Activated CD4-positive, alpha-beta T cell treated with anti-CD3 and anti-CD28 coated beads, Interleukin-2, amount 50 U/mL, for 24 hours (primary cell): ENCODE measurements at regions not wholly inside any gene's neighbourhood (a gene's known extent, or its start where the extent isn't known, plus 50 kb on each side); places are given as distances from the start of the nearest gene placed in this dataset.

ENCODE experiments used
- DNase-seq, 2 donors: peaks; one replicate each; pipeline ENCODE4 v3.0.0-alpha.2; 2020; ENCODE audit warnings: low read depth in 1 of 2, low spot score in 1 of 2

- no peak for DNase-seq
Observed at GRCh38 chr7:85730012-85730411, 543.2 kb upstream of the SEMA3D start.

DNA sequence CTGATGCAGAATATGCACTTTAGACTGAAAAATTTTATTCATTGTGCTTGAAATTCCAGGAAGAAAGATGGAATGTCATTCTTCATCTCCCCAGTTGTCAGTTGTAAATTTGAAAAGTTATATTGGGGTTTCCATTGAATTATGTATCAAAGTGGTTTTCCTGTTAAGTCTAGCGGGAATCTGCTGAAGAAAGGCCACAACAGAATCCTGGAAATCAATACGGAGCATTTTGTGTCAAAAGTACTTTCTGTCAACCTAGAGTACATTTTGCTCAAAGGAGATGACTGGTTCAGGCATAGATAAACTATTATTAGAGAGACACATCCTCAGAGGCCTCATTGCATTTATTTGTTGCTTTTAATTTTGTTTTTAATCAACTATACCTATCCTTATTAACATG, 538.2 kb upstream of the SEMA3D start:
- DNase-seq: no peak

- DNase-seq: no peak
Observed at GRCh38 chr7:85719981-85720953, 533.4 kb upstream of the SEMA3D start.

DNA sequence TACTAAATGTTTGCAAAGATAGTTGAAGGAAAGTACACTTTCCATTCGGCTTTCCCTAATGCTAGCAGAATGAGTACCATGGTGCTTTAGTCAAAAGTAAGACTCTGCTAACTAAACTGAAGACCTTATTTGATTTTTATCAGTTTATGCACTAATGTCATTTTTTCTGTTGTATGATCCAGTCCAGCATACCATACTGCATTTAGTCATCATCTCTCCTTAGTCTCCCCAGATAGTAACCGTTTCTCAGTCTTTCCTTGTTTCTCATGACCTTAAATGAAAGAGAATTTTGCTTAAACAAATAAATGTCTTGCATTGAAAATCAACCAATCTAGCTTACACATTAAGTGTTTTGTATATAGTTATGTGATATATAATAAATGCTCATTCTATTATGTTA, 529.5 kb upstream of the SEMA3D start:
- DNase-seq: no peak

DNA sequence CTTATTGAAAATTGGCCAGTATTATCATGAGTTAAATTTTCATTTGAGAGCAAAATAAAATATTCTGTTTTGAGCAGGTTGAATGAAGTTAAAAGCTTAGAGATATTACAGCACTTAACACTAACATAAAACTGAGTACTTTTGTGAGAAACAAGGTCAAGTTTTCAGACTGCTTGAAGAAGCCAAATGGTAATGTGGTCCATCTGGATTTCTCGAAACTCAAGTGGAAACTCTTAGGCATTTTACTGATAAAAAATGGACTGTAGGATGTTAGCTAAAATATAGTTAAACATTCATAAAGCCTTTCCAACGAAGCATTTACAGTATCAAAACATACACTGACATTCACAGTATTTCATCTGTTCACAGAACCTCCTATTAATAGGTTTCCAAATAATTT, 528.1 kb upstream of the SEMA3D start:
- DNase-seq: no peak

DNA sequence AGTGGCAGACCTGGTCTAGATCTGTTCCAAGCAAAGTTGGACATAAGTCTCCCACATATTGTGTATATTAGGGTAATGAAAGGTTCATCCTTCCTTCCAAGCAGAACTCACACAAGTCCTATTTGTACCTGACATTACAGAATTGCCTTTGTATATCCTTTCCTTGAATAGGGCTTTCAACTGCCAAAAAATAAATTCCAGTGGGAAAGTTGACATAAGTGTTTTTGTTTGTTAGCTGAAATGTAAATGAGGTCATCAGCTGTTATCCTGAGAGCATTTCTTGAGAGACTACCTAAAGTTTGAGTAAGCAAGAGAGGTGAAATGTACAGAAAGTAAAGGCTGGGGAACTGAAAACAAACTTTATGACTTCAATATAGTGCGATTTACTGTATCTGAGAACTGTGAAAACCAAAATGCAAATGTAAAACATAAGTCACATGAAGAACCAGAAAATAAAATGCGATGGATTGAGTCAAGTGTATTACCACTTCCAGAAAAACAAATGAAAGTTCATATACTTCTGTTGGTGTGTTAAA, 527.3 kb upstream of the SEMA3D start:
- DNase-seq: no peak

- DNase-seq: no peak
Observed at GRCh38 chr7:85713171-85713570, 526.3 kb upstream of the SEMA3D start.

- DNase-seq: no peak
Observed at GRCh38 chr7:85711894-85712293, 525.0 kb upstream of the SEMA3D start.

DNA sequence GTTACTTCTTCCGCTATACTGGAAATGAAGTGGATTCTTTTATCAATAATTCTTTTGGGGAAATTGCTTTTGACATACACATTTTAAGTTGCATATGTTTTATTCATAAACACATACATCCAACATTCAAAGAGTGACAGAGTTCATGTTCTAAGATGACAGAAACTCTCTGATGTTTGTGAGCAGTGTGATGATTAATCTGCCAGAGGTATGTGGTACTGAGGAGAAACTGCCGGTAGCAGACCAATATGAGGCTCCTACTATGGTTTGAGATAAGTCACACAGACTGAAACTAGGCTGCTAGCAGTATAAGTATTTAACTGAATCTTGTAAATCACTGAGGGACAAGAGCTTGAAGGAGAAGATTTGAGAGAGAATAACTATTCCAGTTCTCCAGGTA, 524.1 kb upstream of the SEMA3D start:
- DNase-seq: no peak

DNA sequence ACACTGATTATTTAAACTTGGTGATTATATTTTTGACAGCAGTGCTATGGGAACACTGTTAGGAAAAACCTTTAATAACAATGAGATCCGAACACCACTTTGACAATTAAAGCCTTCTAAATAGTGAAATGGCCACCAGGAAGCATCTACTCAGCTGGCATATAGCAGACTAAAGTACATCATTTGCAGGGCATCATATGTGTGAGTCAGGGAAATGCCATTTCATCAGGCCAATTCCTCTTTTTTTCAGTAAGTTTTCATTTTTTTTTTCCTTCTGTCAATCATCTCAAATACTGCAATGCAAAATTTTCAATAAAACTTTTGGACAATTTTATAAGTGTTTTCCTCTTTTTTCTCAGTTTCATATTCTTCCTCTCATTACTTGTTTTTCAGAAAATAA, 521.4 kb upstream of the SEMA3D start:
- DNase-seq: no peak

DNA sequence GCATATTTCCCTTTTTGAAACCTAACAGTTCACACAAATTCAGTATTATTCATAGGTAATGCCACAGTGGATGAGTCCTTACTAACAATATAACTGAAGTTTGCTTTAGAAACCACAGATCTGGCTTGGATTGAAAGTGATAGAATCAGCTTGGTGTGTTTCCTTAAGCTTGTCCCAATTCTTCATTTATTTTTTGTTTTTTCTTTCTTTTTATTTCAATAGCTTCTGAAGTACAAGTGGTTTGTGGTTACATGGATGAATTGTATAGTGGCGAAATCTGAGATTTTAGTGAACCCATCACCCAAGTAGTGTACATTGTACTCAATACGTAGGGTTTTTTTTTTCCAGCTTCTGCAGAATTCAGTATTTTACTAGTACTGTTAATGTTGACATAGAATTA, 518.2 kb upstream of the SEMA3D start:
- DNase-seq: no peak

DNA sequence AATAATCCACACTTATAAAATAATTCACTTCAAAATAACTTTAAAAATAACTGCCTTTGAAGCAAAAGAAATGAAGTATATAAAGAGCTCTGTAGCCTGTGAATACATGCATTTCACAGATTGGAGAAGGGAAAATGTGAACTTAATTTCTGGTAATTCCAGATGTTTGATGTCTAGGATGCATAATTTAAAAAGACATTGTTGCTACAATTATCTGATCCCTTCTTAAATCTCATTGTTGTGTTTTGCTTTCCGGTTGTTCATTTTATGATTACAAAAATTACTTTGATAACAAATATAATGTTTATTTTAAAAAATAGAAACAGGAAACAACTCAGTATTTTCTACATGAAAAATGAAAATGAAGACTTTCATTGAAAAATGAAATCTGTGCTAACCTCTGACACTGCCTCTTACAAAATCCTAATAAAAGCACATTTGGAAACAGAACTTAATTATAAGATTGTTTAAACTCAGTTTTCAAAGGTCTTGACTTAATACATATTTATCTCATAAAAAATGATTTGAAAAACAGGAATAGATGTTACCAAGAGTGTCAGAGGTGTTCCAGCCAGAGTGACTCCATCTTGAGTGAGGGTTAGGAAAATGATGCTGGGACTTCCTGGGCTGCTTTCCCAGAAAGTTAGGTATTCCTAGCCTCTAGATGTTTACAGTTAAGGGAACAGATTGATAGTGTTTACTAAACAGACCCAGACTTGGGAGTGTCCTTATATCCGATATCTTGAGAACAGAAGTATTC, 516.6 kb upstream of the SEMA3D start:
- DNase-seq: no peak

DNA sequence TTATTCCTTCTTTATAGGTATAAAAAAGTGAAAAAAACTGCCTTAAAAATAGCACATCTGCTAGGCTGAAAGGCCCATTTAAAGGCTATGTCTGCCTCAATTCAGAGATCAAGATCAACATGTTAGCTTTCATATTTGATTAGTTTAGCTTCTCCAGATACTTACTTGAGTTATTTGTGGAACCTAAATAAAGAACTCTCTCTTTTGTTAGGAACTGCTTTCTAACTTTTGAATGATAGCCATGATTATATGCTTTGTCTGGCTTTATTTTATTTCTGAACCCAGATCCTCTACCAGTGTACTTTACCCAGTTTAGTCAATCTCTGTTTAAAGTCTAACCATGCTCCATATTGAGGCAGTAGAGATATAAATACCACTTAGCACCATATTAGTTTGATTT, 515.5 kb upstream of the SEMA3D start:
- no peak for DNase-seq

DNA sequence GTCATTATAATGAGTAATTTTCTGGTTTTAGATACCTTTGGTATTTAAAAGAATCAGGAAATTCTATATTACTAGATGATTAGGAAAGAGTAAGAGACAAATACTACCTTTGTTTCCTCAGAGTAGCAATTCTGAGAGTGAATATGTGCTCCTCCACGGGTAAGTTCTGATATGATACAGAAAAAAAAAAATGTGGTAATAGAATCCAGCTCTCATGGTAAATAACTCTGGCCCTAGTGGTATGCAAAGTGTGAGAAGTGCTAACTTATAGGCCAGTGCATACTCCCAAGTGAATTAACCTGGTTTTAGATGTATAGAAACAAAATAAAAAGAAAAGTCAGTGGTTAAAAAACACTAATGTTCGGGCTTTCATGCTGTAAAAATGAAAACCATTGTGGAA, 512.6 kb upstream of the SEMA3D start:
- no peak for DNase-seq

DNA sequence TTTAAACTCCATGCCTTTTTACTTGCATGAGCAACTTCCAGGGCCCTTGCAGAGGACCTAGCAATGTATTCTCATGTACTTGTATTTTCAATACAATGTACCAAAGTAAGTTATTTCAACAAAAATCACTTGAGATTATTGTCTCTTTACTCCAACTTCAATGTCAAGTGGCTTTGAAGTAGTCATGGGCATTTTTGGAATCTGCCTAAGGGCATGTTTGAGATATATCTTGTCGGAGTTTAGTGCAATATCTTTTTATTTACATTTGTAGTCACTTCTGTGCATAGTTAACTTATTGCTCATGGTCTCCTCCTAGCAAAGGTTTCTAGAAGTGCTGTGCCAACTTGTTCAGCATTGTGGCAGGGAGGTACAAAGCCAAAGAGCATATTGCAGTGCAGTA, 508.7 kb upstream of the SEMA3D start:
- no peak for DNase-seq

DNA sequence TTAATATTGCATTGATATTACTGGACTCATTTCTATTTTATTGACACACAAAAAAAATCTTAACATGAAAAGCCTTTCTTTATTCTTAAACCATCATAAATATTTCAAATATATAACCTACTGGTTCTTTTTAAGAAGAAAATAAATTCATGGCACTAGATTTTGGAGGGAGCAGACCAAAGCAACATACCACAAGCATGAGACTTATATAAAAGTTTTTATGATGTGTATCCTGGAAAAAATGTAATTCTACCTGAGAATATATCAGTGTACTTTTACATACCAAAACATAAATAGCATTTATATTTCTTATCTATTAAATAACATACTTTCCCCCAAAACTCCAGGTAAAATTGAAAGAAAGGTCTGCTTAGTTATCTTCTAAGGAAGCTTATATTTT, 508.2 kb upstream of the SEMA3D start:
- no peak for DNase-seq

DNA sequence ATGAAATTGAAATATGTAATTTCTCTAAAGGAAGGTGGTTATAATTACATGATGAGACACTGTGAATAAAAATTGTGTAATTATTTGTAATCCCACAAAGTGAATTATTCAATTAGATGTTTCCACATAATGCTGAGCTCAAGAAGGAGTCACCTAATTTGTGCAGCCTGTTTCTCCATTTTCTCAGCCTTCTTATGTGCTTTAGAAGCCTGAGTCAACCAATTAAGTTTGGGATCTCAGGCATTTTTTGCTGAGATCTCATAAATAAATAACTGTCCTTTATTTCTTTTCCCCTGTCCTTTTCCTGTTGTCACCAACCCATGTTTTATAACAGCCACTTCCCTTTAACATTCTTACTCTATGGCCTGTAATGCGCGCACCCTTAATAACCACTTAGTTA, 506.5 kb upstream of the SEMA3D start:
- no peak for DNase-seq

- DNase-seq: no peak
Observed at GRCh38 chr7:85688712-85689111, 501.9 kb upstream of the SEMA3D start.

GRCh38 chr7:85686401-85687181, 499.7 kb upstream of the SEMA3D start:
- DNase-seq: no peak

- no peak for DNase-seq
Observed at GRCh38 chr7:85685901-85686300, 499.0 kb upstream of the SEMA3D start.
